ENCODE measurements at regions not wholly inside any gene's neighbourhood (a gene's known extent, or its start where the extent isn't known, plus 50 kb on each side); places are given as distances from the start of the nearest gene placed in this dataset.

- TF ChIP-seq ELF1 (IDR thresholded peaks at IDR 0.05; ENCODE audit: borderline replicate concordance, low read depth) (no peak), EGR1 (IDR thresholded peaks at IDR 0.05; ENCODE audit: low read depth) (no peak), SRF (IDR thresholded peaks at IDR 0.05; ENCODE audit: low read depth) (no peak), FOSL1 (IDR thresholded peaks at IDR 0.05; ENCODE audit: low read depth) (no peak), CBX3 (IDR thresholded peaks at IDR 0.05; ENCODE audit: low read depth) (no peak), EZH2 (IDR thresholded peaks at IDR 0.05) (no peak), SIN3A (IDR thresholded peaks at IDR 0.05; ENCODE audit: low read depth) (no peak)
Measured at GRCh38 chr1:165011186-165011585, 345.3 kb downstream of the LMX1A start (continued).

GRCh38 chr1:165010418-165011070 is 346.0 kb downstream of the LMX1A start:
- H3K4me2 ChIP-seq (ENCODE audit: low read length), result no peak overlapping the region
- H3K27me3 ChIP-seq (ENCODE audit: insufficient read depth, low read length), result peaks cover 46% of the 10 kb centered on the region
- ATAC-seq (no peak), DNase-seq (ENCODE audit: low read depth, low spot score) (no peak)
- no peak overlapping the region for H3K27ac ChIP-seq (ENCODE audit: low read depth, low read length)
- H2AFZ ChIP-seq (ENCODE audit: low read depth, low read length, poor library complexity, severe bottlenecking), result no peak overlapping the region
- no peaks in the 10 kb centered on the region for H3K36me3 ChIP-seq (ENCODE audit: control insufficient read depth in 1 of 2, insufficient read depth in 2 of 2, low read length in 2 of 2)
- ChIA-PET POLR2A (no interaction called here), CTCF (no interaction called here), RAD21 (ENCODE audit: low non-redundant PET in 1 of 2, low total read pairs in 2 of 2, uncharacterized antibody in 2 of 2, unreplicated experiment in 2 of 2) (no interaction called here)
- no peaks in the 10 kb centered on the region for H3K9me3 ChIP-seq (ENCODE audit: control insufficient read depth in 1 of 2, insufficient read depth in 1 of 2, low read depth in 1 of 2, low read length in 2 of 2)
- BruUV-seq (replicated peaks), result no TSS peak
- H3K9ac ChIP-seq (ENCODE audit: low read length), result no peak overlapping the region
- no peaks in the 10 kb centered on the region for H3K79me2 ChIP-seq (ENCODE audit: insufficient read depth, low read length)
- H3K4me1 ChIP-seq (ENCODE audit: control insufficient read depth in 1 of 2, insufficient read depth in 2 of 2, low read length in 2 of 2), result no peaks in the 10 kb centered on the region
- H4K20me1 ChIP-seq (ENCODE audit: insufficient read depth), result no peaks in the 10 kb centered on the region
- H3K4me3 ChIP-seq (replicated peaks in 1 of 2; ENCODE audit: low read depth in 1 of 2, low read length in 2 of 2), result no peak overlapping the region
- no peak for TF ChIP-seq EGR1 (IDR thresholded peaks at IDR 0.05; ENCODE audit: low read depth)
- no peak for TF ChIP-seq EZH2phosphoT487 (IDR thresholded peaks at IDR 0.05; ENCODE audit: borderline replicate concordance)
- no peak for TF ChIP-seq MAX (IDR thresholded peaks at IDR 0.05)
- no peak for TF ChIP-seq YY1 (IDR thresholded peaks at IDR 0.05; ENCODE audit: extremely low read depth, insufficient replicate concordance, low read depth, low read length)
- TF ChIP-seq JUND (IDR thresholded peaks at IDR 0.05), result no peak
- TF ChIP-seq SIN3A (IDR thresholded peaks at IDR 0.05; ENCODE audit: low read depth), result no peak
- TF ChIP-seq FOSL1 (IDR thresholded peaks at IDR 0.05; ENCODE audit: low read depth), result no peak
- TF ChIP-seq SRF (IDR thresholded peaks at IDR 0.05; ENCODE audit: low read depth), result no peak
- no peaks in the 10 kb centered on the region for H3K9me2 ChIP-seq (ENCODE audit: insufficient read depth)
- intact Hi-C loops (cut with micrococcal nuclease), result no loop called here

Measured in HCT116 (cell line).